ENCODE measurements at regions not wholly inside any gene's neighbourhood (a gene's known extent, or its start where the extent isn't known, plus 50 kb on each side); places are given as distances from the start of the nearest gene placed in this dataset.

GRCh38 chr3:117736846-117737245 is 1027.3 kb downstream of the TUSC7 start:
- Histone ChIP-seq H3K36me3 (ENCODE audit: control insufficient read depth in 1 of 2, insufficient read depth in 2 of 2, low read length in 2 of 2) (no peaks in the 10 kb centered on the region), H3K27me3 (ENCODE audit: control insufficient read depth in 1 of 2, insufficient read depth in 2 of 2, low read length in 2 of 2) (no peaks in the 10 kb centered on the region), H3K27ac (ENCODE audit: low read depth, low read length) (no peak overlapping the region)

GRCh38 chr3:117743993-117744392 is 1034.4 kb downstream of the TUSC7 start:
- Histone ChIP-seq H3K36me3 (ENCODE audit: control insufficient read depth in 1 of 2, insufficient read depth in 2 of 2, low read length in 2 of 2) (no peaks in the 10 kb centered on the region), H3K4me1 (ENCODE audit: control insufficient read depth in 1 of 2, insufficient read depth in 2 of 2, low read length in 2 of 2) (no peaks in the 10 kb centered on the region), H3K9me3 (ENCODE audit: control insufficient read depth in 1 of 2, low read length in 2 of 2) (no peaks in the 10 kb centered on the region), H3K27ac (ENCODE audit: low read depth, low read length) (no peak overlapping the region), H3K27me3 (ENCODE audit: control insufficient read depth in 1 of 2, insufficient read depth in 2 of 2, low read length in 2 of 2) (no peaks in the 10 kb centered on the region), H3K9ac (ENCODE audit: low read depth in 1 of 2, low read length in 2 of 2) (no peak overlapping the region), H3K4me3 (ENCODE audit: low read depth in 1 of 2, low read length in 2 of 2) (no peak overlapping the region)

More at GRCh38 chr3:117736846-117737245, 1027.3 kb downstream of the TUSC7 start:
- no peaks in the 10 kb centered on the region for H3K9me3 ChIP-seq (ENCODE audit: control insufficient read depth in 1 of 2, low read length in 2 of 2)
- no peak overlapping the region for H3K4me3 ChIP-seq (ENCODE audit: low read depth in 1 of 2, low read length in 2 of 2)
- H3K9ac ChIP-seq (ENCODE audit: low read depth in 1 of 2, low read length in 2 of 2) = no peak overlapping the region
- no peaks in the 10 kb centered on the region for H3K4me1 ChIP-seq (ENCODE audit: control insufficient read depth in 1 of 2, insufficient read depth in 2 of 2, low read length in 2 of 2)

GRCh38 chr3:117744935-117745334 is 1035.4 kb downstream of the TUSC7 start:
- Histone ChIP-seq H3K4me3 (ENCODE audit: low read depth in 1 of 2, low read length in 2 of 2) (no peak overlapping the region), H3K27ac (ENCODE audit: low read depth, low read length) (no peak overlapping the region), H3K4me1 (ENCODE audit: control insufficient read depth in 1 of 2, insufficient read depth in 2 of 2, low read length in 2 of 2) (no peaks in the 10 kb centered on the region), H3K9ac (ENCODE audit: low read depth in 1 of 2, low read length in 2 of 2) (no peak overlapping the region), H3K36me3 (ENCODE audit: control insufficient read depth in 1 of 2, insufficient read depth in 2 of 2, low read length in 2 of 2) (no peaks in the 10 kb centered on the region), H3K9me3 (ENCODE audit: control insufficient read depth in 1 of 2, low read length in 2 of 2) (no peaks in the 10 kb centered on the region), H3K27me3 (ENCODE audit: control insufficient read depth in 1 of 2, insufficient read depth in 2 of 2, low read length in 2 of 2) (no peaks in the 10 kb centered on the region)

- H3K9me3 ChIP-seq (ENCODE audit: control insufficient read depth in 1 of 2, low read length in 2 of 2) = no peaks in the 10 kb centered on the region
- no peaks in the 10 kb centered on the region for H3K27me3 ChIP-seq (ENCODE audit: control insufficient read depth in 1 of 2, insufficient read depth in 2 of 2, low read length in 2 of 2)
- H3K27ac ChIP-seq (ENCODE audit: low read depth, low read length) = no peak overlapping the region
- no peak overlapping the region for H3K9ac ChIP-seq (ENCODE audit: low read depth in 1 of 2, low read length in 2 of 2)
- H3K4me1 ChIP-seq (ENCODE audit: control insufficient read depth in 1 of 2, insufficient read depth in 2 of 2, low read length in 2 of 2) = no peaks in the 10 kb centered on the region
- no peak overlapping the region for H3K4me3 ChIP-seq (ENCODE audit: low read depth in 1 of 2, low read length in 2 of 2)
- no peaks in the 10 kb centered on the region for H3K36me3 ChIP-seq (ENCODE audit: control insufficient read depth in 1 of 2, insufficient read depth in 2 of 2, low read length in 2 of 2)
These were observed 1035.9 kb downstream of the TUSC7 start for GRCh38 chr3:117745516-117745915.

GRCh38 chr3:117746066-117746465 is 1036.5 kb downstream of the TUSC7 start:
- Histone ChIP-seq H3K27me3 (ENCODE audit: control insufficient read depth in 1 of 2, insufficient read depth in 2 of 2, low read length in 2 of 2) (no peaks in the 10 kb centered on the region), H3K9ac (ENCODE audit: low read depth in 1 of 2, low read length in 2 of 2) (no peak overlapping the region), H3K4me1 (ENCODE audit: control insufficient read depth in 1 of 2, insufficient read depth in 2 of 2, low read length in 2 of 2) (no peaks in the 10 kb centered on the region), H3K4me3 (ENCODE audit: low read depth in 1 of 2, low read length in 2 of 2) (no peak overlapping the region), H3K36me3 (ENCODE audit: control insufficient read depth in 1 of 2, insufficient read depth in 2 of 2, low read length in 2 of 2) (no peaks in the 10 kb centered on the region), H3K27ac (ENCODE audit: low read depth, low read length) (no peak overlapping the region), H3K9me3 (ENCODE audit: control insufficient read depth in 1 of 2, low read length in 2 of 2) (no peaks in the 10 kb centered on the region)

GRCh38 chr3:117748131-117748530 is 1038.6 kb downstream of the TUSC7 start:
- no peaks in the 10 kb centered on the region for H3K4me1 ChIP-seq (ENCODE audit: control insufficient read depth in 1 of 2, insufficient read depth in 2 of 2, low read length in 2 of 2)
- H3K9me3 ChIP-seq (ENCODE audit: control insufficient read depth in 1 of 2, low read length in 2 of 2) = no peaks in the 10 kb centered on the region
- H3K27ac ChIP-seq (ENCODE audit: low read depth, low read length) = no peak overlapping the region
- H3K9ac ChIP-seq (ENCODE audit: low read depth in 1 of 2, low read length in 2 of 2) = no peak overlapping the region
- H3K4me3 ChIP-seq (ENCODE audit: low read depth in 1 of 2, low read length in 2 of 2) = no peak overlapping the region
- no peaks in the 10 kb centered on the region for H3K27me3 ChIP-seq (ENCODE audit: control insufficient read depth in 1 of 2, insufficient read depth in 2 of 2, low read length in 2 of 2)
- no peaks in the 10 kb centered on the region for H3K36me3 ChIP-seq (ENCODE audit: control insufficient read depth in 1 of 2, insufficient read depth in 2 of 2, low read length in 2 of 2)

- no peaks in the 10 kb centered on the region for H3K36me3 ChIP-seq (ENCODE audit: control insufficient read depth in 1 of 2, insufficient read depth in 2 of 2, low read length in 2 of 2)
- H3K9ac ChIP-seq (ENCODE audit: low read depth in 1 of 2, low read length in 2 of 2) = no peak overlapping the region
- no peaks in the 10 kb centered on the region for H3K9me3 ChIP-seq (ENCODE audit: control insufficient read depth in 1 of 2, low read length in 2 of 2)
- no peaks in the 10 kb centered on the region for H3K4me1 ChIP-seq (ENCODE audit: control insufficient read depth in 1 of 2, insufficient read depth in 2 of 2, low read length in 2 of 2)
- no peak overlapping the region for H3K4me3 ChIP-seq (ENCODE audit: low read depth in 1 of 2, low read length in 2 of 2)
- H3K27me3 ChIP-seq (ENCODE audit: control insufficient read depth in 1 of 2, insufficient read depth in 2 of 2, low read length in 2 of 2) = no peaks in the 10 kb centered on the region
- H3K27ac ChIP-seq (ENCODE audit: low read depth, low read length) = no peak overlapping the region
These were observed 1041.2 kb downstream of the TUSC7 start for GRCh38 chr3:117750674-117751269.

- Histone ChIP-seq H3K9me3 (ENCODE audit: control insufficient read depth in 1 of 2, low read length in 2 of 2) (no peaks in the 10 kb centered on the region), H3K4me3 (ENCODE audit: low read depth in 1 of 2, low read length in 2 of 2) (no peak overlapping the region), H3K27ac (ENCODE audit: low read depth, low read length) (no peak overlapping the region), H3K9ac (ENCODE audit: low read depth in 1 of 2, low read length in 2 of 2) (no peak overlapping the region), H3K36me3 (ENCODE audit: control insufficient read depth in 1 of 2, insufficient read depth in 2 of 2, low read length in 2 of 2) (no peaks in the 10 kb centered on the region), H3K27me3 (ENCODE audit: control insufficient read depth in 1 of 2, insufficient read depth in 2 of 2, low read length in 2 of 2) (no peaks in the 10 kb centered on the region), H3K4me1 (ENCODE audit: control insufficient read depth in 1 of 2, insufficient read depth in 2 of 2, low read length in 2 of 2) (no peaks in the 10 kb centered on the region)
These were observed 1042.1 kb downstream of the TUSC7 start for GRCh38 chr3:117751651-117752050.

- Histone ChIP-seq H3K36me3 (ENCODE audit: control insufficient read depth in 1 of 2, insufficient read depth in 2 of 2, low read length in 2 of 2) (no peaks in the 10 kb centered on the region), H3K4me1 (ENCODE audit: control insufficient read depth in 1 of 2, insufficient read depth in 2 of 2, low read length in 2 of 2) (no peaks in the 10 kb centered on the region), H3K27ac (ENCODE audit: low read depth, low read length) (no peak overlapping the region), H3K9ac (ENCODE audit: low read depth in 1 of 2, low read length in 2 of 2) (no peak overlapping the region), H3K27me3 (ENCODE audit: control insufficient read depth in 1 of 2, insufficient read depth in 2 of 2, low read length in 2 of 2) (no peaks in the 10 kb centered on the region), H3K4me3 (ENCODE audit: low read depth in 1 of 2, low read length in 2 of 2) (no peak overlapping the region), H3K9me3 (ENCODE audit: control insufficient read depth in 1 of 2, low read length in 2 of 2) (no peaks in the 10 kb centered on the region)
These were observed 1043.6 kb downstream of the TUSC7 start for GRCh38 chr3:117752984-117753717.

GRCh38 chr3:117754058-117754457 is 1044.5 kb downstream of the TUSC7 start:
- no peak overlapping the region for H3K4me3 ChIP-seq (ENCODE audit: low read depth in 1 of 2, low read length in 2 of 2)
- H3K4me1 ChIP-seq (ENCODE audit: control insufficient read depth in 1 of 2, insufficient read depth in 2 of 2, low read length in 2 of 2) = no peaks in the 10 kb centered on the region
- no peak overlapping the region for H3K9ac ChIP-seq (ENCODE audit: low read depth in 1 of 2, low read length in 2 of 2)
- no peaks in the 10 kb centered on the region for H3K9me3 ChIP-seq (ENCODE audit: control insufficient read depth in 1 of 2, low read length in 2 of 2)
- H3K27ac ChIP-seq (ENCODE audit: low read depth, low read length) = no peak overlapping the region
- H3K27me3 ChIP-seq (ENCODE audit: control insufficient read depth in 1 of 2, insufficient read depth in 2 of 2, low read length in 2 of 2) = no peaks in the 10 kb centered on the region
- no peaks in the 10 kb centered on the region for H3K36me3 ChIP-seq (ENCODE audit: control insufficient read depth in 1 of 2, insufficient read depth in 2 of 2, low read length in 2 of 2)
